OCI-LY3 (cell line): ENCODE measurements at regions not wholly inside any gene's neighbourhood (a gene's known extent, or its start where the extent isn't known, plus 50 kb on each side); places are given as distances from the start of the nearest gene placed in this dataset.

ENCODE experiments used
- H2AFZ ChIP-seq: fragments of 200-600, 300-600 bp; shearing (Covaris generic); 2 replicates; pipeline ENCODE4 v1.6.0; 2014; ENCODE audit warnings: antibody characterized with exemption, low read depth, low read length
- H3K27ac ChIP-seq: fragments of 200-600, 300-600 bp; sonication (generic); 2 replicates; pipeline ENCODE4 v1.5.1; 2014; ENCODE audit warnings: mild to moderate bottlenecking, low read length, moderate library complexity, mixed read lengths
- H3K27me3 ChIP-seq: fragments of 200-600, 300-600 bp; sonication (generic); 2 replicates; pipeline ENCODE4 v1.6.1; 2014; ENCODE audit warnings: low read depth, low read length, mixed read lengths
- H3K36me3 ChIP-seq: fragments of 200-600, 300-600 bp; sonication (generic); replicated peaks from 2 replicates; pipeline ENCODE3; 2014; ENCODE audit warnings: low read depth, low read length, mixed read lengths
- H3K4me1 ChIP-seq: fragments of 300-600, 200-600 bp; sonication (generic); 2 replicates; pipeline ENCODE4 v1.6.1; 2014; ENCODE audit warnings: low read length, mixed read lengths
- H3K4me2 ChIP-seq: fragments of 200-600, 300-600 bp; sonication (generic); 2 replicates; pipeline ENCODE4 v1.6.1; 2014; ENCODE audit warnings: low read length, mixed read lengths
- H3K4me3 ChIP-seq: fragments of 300-600, 200-600 bp; sonication (generic); 2 replicates; pipeline ENCODE4 v1.5.1; 2014; ENCODE audit warnings: antibody characterized with exemption, mild to moderate bottlenecking, low read length, moderate library complexity
- H3K79me2 ChIP-seq: fragments of 300-600, 200-600 bp; shearing (Covaris generic); 2 replicates; pipeline ENCODE4 v1.6.1; 2014; ENCODE audit warnings: mild to moderate bottlenecking, low read length, mixed read lengths
- H3K9ac ChIP-seq: fragments of 300-600, 200-600 bp; shearing (Covaris generic); 2 replicates; pipeline ENCODE4 v1.6.0; 2014; ENCODE audit warnings: mild to moderate bottlenecking, low read length, moderate library complexity
- H3K9me3 ChIP-seq: fragments of 200-600, 300-600 bp; shearing (Covaris generic); 2 replicates; pipeline ENCODE4 v1.6.1; 2014; ENCODE audit warnings: low read length, mixed read lengths; ENCODE audit not compliant: insufficient read depth
- H4K20me1 ChIP-seq: fragments of 200-600, 300-600 bp; sonication (generic); 2 replicates; pipeline ENCODE4 v1.6.1; 2016; ENCODE audit warnings: low read length, mixed read lengths; ENCODE audit not compliant: insufficient read depth
- CTCF ChIP-seq: fragments of 200-600, 300-600 bp; sonication (generic); IDR thresholded peaks from 2 replicates; pipeline ENCODE4 v1.5.1; 2014; ENCODE audit warnings: antibody characterized with exemption, low read length, low read depth
- EZH2phosphoT487 ChIP-seq: fragments of 200-600 bp; shearing (Covaris generic); IDR thresholded peaks from 2 replicates; pipeline ENCODE4 v1.6.1; 2018; ENCODE audit warnings: antibody characterized with exemption, mixed run types, low read depth

- Histone ChIP-seq H3K4me3 (no peak overlapping the region), H2AFZ (no peak overlapping the region), H3K4me1 (no peaks in the 10 kb centered on the region), H3K4me2 (no peak overlapping the region), H3K9me3 (no peaks in the 10 kb centered on the region), H3K27ac (no peak overlapping the region), H4K20me1 (no peaks in the 10 kb centered on the region), H3K27me3 (no peaks in the 10 kb centered on the region), H3K79me2 (no peaks in the 10 kb centered on the region), H3K36me3 (no peaks in the 10 kb centered on the region), H3K9ac (no peak overlapping the region)
- TF ChIP-seq EZH2phosphoT487 (no peak), CTCF (no peak)
Measured at GRCh38 chr1:29643838-29644440, 407.6 kb downstream of the PTPRU start.

GRCh38 chr1:29643281-29643680, 407.0 kb downstream of the PTPRU start:
- H3K4me3 ChIP-seq: no peak overlapping the region
- H3K4me1 ChIP-seq: no peaks in the 10 kb centered on the region
- H3K9ac ChIP-seq: no peak overlapping the region
- H3K27ac ChIP-seq: no peak overlapping the region
- H2AFZ ChIP-seq: no peak overlapping the region
- no peaks in the 10 kb centered on the region for H4K20me1 ChIP-seq
- H3K4me2 ChIP-seq: no peak overlapping the region
- H3K27me3 ChIP-seq: no peaks in the 10 kb centered on the region
- H3K36me3 ChIP-seq: no peaks in the 10 kb centered on the region
- H3K9me3 ChIP-seq: no peaks in the 10 kb centered on the region
- no peaks in the 10 kb centered on the region for H3K79me2 ChIP-seq
- no peak for TF ChIP-seq CTCF
- TF ChIP-seq EZH2phosphoT487: no peak

- TF ChIP-seq EZH2phosphoT487: no peak
Measured at GRCh38 chr1:29642519-29642918, 406.2 kb downstream of the PTPRU start.

DNA sequence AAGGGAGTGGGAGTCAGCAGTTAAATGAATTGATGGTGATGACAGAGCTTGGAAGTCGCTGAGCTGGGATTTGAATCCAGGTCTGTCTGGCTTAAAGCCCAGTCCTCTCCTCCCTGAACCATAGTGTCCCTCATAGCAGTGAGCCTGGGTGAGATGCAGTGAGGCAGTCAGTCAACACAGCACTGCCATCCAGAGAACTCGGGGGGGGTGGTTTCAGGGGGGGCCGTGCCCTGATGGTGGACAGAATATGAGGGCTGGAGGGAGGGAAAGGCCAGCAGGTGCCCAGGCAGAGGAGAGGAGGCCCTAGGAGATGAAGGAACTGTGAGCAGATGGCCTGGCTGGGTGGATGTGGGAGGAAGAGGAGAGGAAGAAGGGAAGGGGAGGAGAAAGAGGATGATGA, 405.6 kb downstream of the PTPRU start:
- no peaks in the 10 kb centered on the region for H4K20me1 ChIP-seq
- no peak overlapping the region for H3K27ac ChIP-seq
- H3K27me3 ChIP-seq: no peaks in the 10 kb centered on the region
- H3K9ac ChIP-seq: no peak overlapping the region
- no peak overlapping the region for H3K4me3 ChIP-seq
- H3K4me2 ChIP-seq: no peak overlapping the region
- no peaks in the 10 kb centered on the region for H3K9me3 ChIP-seq
- H3K36me3 ChIP-seq: no peaks in the 10 kb centered on the region
- no peaks in the 10 kb centered on the region for H3K79me2 ChIP-seq
- no peak overlapping the region for H2AFZ ChIP-seq
- H3K4me1 ChIP-seq: no peaks in the 10 kb centered on the region
- TF ChIP-seq EZH2phosphoT487 (no peak), CTCF (no peak)

More at GRCh38 chr1:29642519-29642918, 406.2 kb downstream of the PTPRU start:
- Histone ChIP-seq H3K4me1 (no peaks in the 10 kb centered on the region), H3K36me3 (no peaks in the 10 kb centered on the region), H3K27ac (no peak overlapping the region), H3K9me3 (no peaks in the 10 kb centered on the region), H3K9ac (no peak overlapping the region), H2AFZ (no peak overlapping the region), H4K20me1 (no peaks in the 10 kb centered on the region), H3K4me2 (no peak overlapping the region), H3K4me3 (no peak overlapping the region), H3K27me3 (no peaks in the 10 kb centered on the region), H3K79me2 (no peaks in the 10 kb centered on the region)
